Adrenal gland (tissue), 9 donors: ENCODE measurements at regions not wholly inside any gene's neighbourhood (a gene's known extent, or its start where the extent isn't known, plus 50 kb on each side); places are given as distances from the start of the nearest gene placed in this dataset.

Experiments
- DNase-seq, 7 donors: peaks; one replicate each; pipeline ENCODE4 v3.0.0-alpha.2; 2019 to 2020
- H3K27ac ChIP-seq, 5 donors: fragments of 200-600 bp; sonication (generic) in 4 of 5; 1 replicate in 3 of 5; 2 replicates in 2 of 5; pipeline versions ENCODE4 v1.5.1 to v1.8.0; 2016 to 2020; ENCODE audit warnings: mild to moderate bottlenecking in 1 of 5
- H3K27me3 ChIP-seq: fragments of 200-600 bp; 2 replicates; pipeline ENCODE4 v1.8.0; 2021
- H3K36me3 ChIP-seq, 2 donors: fragments of 200-600 bp; replicated peaks in 1 of 2; 1 replicate in 1 of 2; 2 replicates in 1 of 2; pipeline versions ENCODE4 v1.5.1 to v1.8.0; 2018 to 2022
- H3K4me1 ChIP-seq, 2 donors: fragments of 200-600 bp; replicated peaks in 1 of 2; 1 replicate in 1 of 2; 2 replicates in 1 of 2; pipeline versions ENCODE4 v1.5.1 to v1.8.0; 2018 to 2021
- H3K4me3 ChIP-seq, 4 donors: fragments of 200-600 bp; sonication (generic) in 3 of 4; one replicate each; pipeline ENCODE4 v1.5.1; 2016 to 2018
- H3K9me3 ChIP-seq, 3 donors: fragments of 200-600 bp; sonication (generic) in 1 of 3; replicated peaks in 1 of 3; 1 replicate in 2 of 3; 2 replicates in 1 of 3; pipeline versions ENCODE4 v1.5.1 to v1.8.0; 2016 to 2021
- POLR2A ChIP-seq, 2 donors: fragments of 450-650 bp; IDR thresholded peaks; one replicate each; pipeline ENCODE4 v1.6.1; 2017; ENCODE audit warnings: antibody characterized with exemption in 2 of 2, mild to moderate bottlenecking in 2 of 2, moderate library complexity in 1 of 2
- WGBS, 4 donors: extraction: QIAGEN DNeasy Blood & Tissue Kit in 2 of 4; methylation state at CpG; one replicate each; pipeline versions ENCODE4 v1.1.5 to v1.1.7; 2013 to 2017; 5-methylcytosine and 5-hydroxymethylcytosine counted together
- intact Hi-C, 2 donors: fragments of 100-400 bp; cut with DNase I; formaldehyde crosslinking; loops; one replicate each; pipeline versions ENCODE4 v1.14.1 to v1.15.0; 2022 to 2023
- TF ChIP-seq, protein P1 (sequence below), 6 experiments: fragments of 450-650 bp in 4 of 6; fragments of 200-600 bp in 2 of 6; sonication (generic) in 1 of 6; IDR thresholded peaks; 1 replicate in 5 of 6; 2 replicates in 1 of 6; pipeline versions ENCODE4 v1.5.1 to v1.8.0; 2016 to 2021; ENCODE audit warnings: antibody characterized with exemption in 6 of 6, mild to moderate bottlenecking in 2 of 6, moderate library complexity in 1 of 6
- donor health status: healthy with polysubstance abuse.
- donor health status: Bipolar disorder and iron deficiency.
- donor health status: DM: yes; HTN: yes; CAD: no.
- donor health status: DM: no; HTN: no; CAD: no.
- donor health status: DM: no; HTN: no; CAD: no.

DNA sequence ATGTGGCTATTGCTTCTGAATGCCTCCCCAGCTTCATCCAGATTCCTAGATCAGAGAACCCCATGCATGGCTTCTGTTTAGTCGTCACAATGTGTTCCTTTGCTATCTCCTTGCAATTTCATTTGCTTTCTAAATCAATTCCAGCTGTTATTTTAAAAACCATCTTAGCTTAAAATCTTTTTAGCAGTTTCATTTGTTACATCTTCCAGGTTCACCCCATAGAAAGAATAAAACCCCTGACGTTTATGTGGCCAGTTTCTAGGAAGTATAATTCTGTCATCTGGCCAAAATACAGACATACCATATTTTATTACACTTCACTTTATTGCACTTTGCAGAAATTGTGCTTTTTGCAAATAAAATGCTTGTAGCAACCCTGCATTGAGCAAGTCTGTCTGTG is 278.4 kb downstream of the PTPRC start:
- no peaks in the 10 kb centered on the region for H3K36me3 ChIP-seq
- no peak overlapping the region for H3K27ac ChIP-seq
- peaks cover 19 to 32% of the 10 kb centered on the region in 2 donors for H3K4me1 ChIP-seq
- H3K4me3 ChIP-seq, result no peak overlapping the region
- intact Hi-C loops, result no loop called here
- DNase-seq, result no peak
- 60 to 66% (median 65%) methylated on average over 2 of the region's 2 CpGs for WGBS, 4 donors
- TF ChIP-seq, protein P1, sequence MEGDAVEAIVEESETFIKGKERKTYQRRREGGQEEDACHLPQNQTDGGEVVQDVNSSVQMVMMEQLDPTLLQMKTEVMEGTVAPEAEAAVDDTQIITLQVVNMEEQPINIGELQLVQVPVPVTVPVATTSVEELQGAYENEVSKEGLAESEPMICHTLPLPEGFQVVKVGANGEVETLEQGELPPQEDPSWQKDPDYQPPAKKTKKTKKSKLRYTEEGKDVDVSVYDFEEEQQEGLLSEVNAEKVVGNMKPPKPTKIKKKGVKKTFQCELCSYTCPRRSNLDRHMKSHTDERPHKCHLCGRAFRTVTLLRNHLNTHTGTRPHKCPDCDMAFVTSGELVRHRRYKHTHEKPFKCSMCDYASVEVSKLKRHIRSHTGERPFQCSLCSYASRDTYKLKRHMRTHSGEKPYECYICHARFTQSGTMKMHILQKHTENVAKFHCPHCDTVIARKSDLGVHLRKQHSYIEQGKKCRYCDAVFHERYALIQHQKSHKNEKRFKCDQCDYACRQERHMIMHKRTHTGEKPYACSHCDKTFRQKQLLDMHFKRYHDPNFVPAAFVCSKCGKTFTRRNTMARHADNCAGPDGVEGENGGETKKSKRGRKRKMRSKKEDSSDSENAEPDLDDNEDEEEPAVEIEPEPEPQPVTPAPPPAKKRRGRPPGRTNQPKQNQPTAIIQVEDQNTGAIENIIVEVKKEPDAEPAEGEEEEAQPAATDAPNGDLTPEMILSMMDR (IDR thresholded peaks at IDR 0.05), result no peak
- TF ChIP-seq POLR2A (IDR thresholded peaks at IDR 0.05), result no peak
- H3K27me3 ChIP-seq, result no peaks in the 10 kb centered on the region
- H3K9me3 ChIP-seq, result no peaks in the 10 kb centered on the region

DNA sequence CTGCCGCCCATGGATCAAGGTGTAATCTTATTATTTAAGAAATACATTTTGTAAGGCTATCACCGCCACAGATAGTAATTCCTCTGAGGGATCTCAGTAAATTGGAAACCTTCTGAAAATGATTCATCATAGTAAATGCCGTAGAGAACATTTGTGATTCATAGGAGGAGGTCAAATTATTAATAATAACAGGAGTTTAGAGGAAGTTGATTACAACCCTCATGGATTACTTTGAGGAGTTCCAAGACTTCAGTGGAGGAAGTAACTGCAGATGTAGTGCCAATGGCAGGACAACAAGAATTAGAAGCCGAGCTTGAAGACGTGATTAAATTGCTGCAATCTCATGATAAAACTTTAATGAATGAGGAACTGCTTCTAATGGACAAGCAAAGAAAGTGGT is 280.1 kb downstream of the PTPRC start:
- Histone ChIP-seq H3K4me1 (peaks cover 19 to 43% of the 10 kb centered on the region in 2 donors), H3K4me3 (no peak overlapping the region), H3K27ac (peak overlapping the region in 1 of 5 donors; percentile 56), H3K9me3 (no peaks in the 10 kb centered on the region), H3K36me3 (no peaks in the 10 kb centered on the region), H3K27me3 (no peaks in the 10 kb centered on the region)
- DNase-seq, result no peak
- intact Hi-C loops, result no loop called here
- no peak for TF ChIP-seq POLR2A (IDR thresholded peaks at IDR 0.05)
- TF ChIP-seq, protein P1 (IDR thresholded peaks at IDR 0.05), result no peak
- WGBS, 4 donors, result 30 to 45% (median 33%) methylated on average over 5 of the region's 5 CpGs

GRCh38 chr1:198919667-198920398 is 281.0 kb downstream of the PTPRC start:
- intact Hi-C loops, result no loop called here
- Histone ChIP-seq H3K27me3 (no peaks in the 10 kb centered on the region), H3K27ac (peak overlapping the region in 1 of 5 donors; percentile 56), H3K4me3 (no peak overlapping the region), H3K9me3 (no peaks in the 10 kb centered on the region), H3K36me3 (no peaks in the 10 kb centered on the region), H3K4me1 (peaks cover 26 to 43% of the 10 kb centered on the region in 2 donors)
- no peak for DNase-seq
- TF ChIP-seq, protein P1 (IDR thresholded peaks at IDR 0.05), result no peak
- TF ChIP-seq POLR2A (IDR thresholded peaks at IDR 0.05), result no peak
- 80 to 92% (median 86%) methylated on average over 5 of the region's 5 CpGs for WGBS, 4 donors

GRCh38 chr1:198922638-198923430 is 284.0 kb downstream of the PTPRC start:
- WGBS, 4 donors, result 43 to 51% (median 47%) methylated on average over 5 of the region's 5 CpGs
- H3K27ac ChIP-seq, result peak overlapping the region in 4 of 5 donors; percentile 27 to 77 (median 48)
- no peaks in the 10 kb centered on the region for H3K27me3 ChIP-seq
- no peaks in the 10 kb centered on the region for H3K36me3 ChIP-seq
- DNase-seq, result peak in 4 of 7 donors; percentile 28 to 55 (median 38)
- H3K4me1 ChIP-seq, result peaks cover 33 to 47% of the 10 kb centered on the region in 2 donors
- TF ChIP-seq POLR2A (IDR thresholded peaks at IDR 0.05), result no peak
- TF ChIP-seq, protein P1 (IDR thresholded peaks at IDR 0.05), result no peak
- H3K9me3 ChIP-seq, result no peaks in the 10 kb centered on the region
- H3K4me3 ChIP-seq, result peak overlapping the region in 1 of 4 donors; percentile 11
- intact Hi-C loops, result no loop called here
